HG03097 (cell line): ENCODE measurements at regions not wholly inside any gene's neighbourhood (a gene's known extent, or its start where the extent isn't known, plus 50 kb on each side); places are given as distances from the start of the nearest gene placed in this dataset.

Experiments used
- ATAC-seq: cut with Tn5 transposase; IDR thresholded peaks from one replicate; pipeline ENCODE4 v1.9.1; 2021; ENCODE audit not compliant: unreplicated experiment, low FRiP score

- no peak for ATAC-seq
Measured at GRCh38 chr10:113252650-113253618, 299.9 kb upstream of the HABP2 start.

- no peak for ATAC-seq
Measured at GRCh38 chr10:113259576-113260226, 293.2 kb upstream of the HABP2 start.

DNA sequence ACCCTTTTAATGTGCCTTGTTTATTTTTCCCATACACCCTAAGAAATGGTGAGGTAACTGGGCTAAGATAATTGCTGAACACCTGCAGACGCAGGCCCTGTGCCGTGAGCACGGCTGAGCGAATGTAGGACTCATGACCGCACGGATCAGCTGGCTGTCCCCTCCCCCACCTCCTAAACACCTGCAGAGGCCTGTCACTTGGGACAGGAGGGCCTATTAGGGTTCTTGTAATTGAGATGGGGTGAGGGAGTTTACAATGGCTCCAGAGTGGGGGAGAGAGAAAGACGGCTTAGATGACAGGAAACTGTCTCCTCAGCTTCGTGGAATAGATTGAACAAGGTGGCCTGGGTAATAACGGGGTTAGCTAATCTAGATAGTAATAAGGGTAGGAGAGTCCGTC lies 291.7 kb upstream of the HABP2 start:
- ATAC-seq, result no peak

GRCh38 chr10:113261611-113262091 lies 291.2 kb upstream of the HABP2 start:
- ATAC-seq, result no peak

GRCh38 chr10:113263056-113263455 lies 289.8 kb upstream of the HABP2 start:
- no peak for ATAC-seq

DNA sequence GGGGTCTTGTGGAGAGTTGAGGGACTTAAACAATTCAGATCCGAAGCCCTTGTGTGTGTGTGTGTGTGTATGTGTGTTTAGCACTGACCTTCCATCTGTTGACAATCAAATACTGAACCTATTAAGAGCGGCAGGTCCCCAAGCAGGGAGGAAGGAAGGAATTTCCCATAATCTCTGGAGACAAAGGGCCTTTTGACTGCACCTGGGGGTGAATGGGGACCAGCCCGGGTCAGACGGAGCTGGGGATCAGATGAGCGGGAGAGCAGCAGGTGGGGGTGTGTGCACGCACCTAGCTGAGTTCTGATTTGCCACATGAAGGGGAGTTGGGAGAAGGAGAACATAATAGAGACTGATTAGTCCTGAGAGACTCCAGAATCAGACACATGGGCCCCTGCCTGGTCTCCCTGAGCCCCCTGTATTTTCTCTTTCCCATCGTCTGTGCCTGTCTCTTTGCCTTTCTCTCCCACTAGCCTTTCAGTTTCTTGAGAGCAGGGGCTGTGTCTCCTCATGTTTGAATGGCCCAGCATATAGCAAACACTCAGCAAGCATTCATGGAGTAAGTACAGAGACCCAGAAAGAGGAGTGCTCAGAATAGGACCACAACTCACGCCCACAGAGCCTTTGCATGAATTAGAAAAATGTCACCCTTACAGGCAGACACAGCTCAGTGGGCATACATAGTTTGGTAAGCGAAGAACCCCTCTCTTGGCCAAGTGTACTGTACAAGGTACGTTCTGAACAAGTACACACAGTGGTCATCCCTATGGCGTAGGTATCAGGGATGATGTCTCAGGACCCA lies 288.3 kb upstream of the HABP2 start:
- ATAC-seq, result no peak

DNA sequence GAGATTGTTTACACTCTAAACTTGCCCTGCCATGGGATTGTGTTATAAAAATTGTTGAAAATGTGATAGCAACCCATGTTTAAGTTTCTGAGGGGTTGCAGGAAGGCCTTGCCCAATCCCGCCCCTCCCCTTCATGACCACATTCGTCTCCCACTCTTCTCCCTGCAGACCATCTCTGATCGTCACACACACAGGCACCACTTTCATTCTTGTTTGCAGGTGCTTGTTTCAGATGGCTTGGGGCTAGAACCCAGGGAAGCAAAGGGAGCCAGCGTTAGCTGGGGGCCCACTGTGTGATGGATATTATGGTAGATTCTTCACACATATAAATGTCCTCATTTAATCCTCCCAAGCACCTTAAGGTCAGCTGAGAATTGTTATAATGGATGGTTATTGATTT lies 286.7 kb upstream of the HABP2 start:
- ATAC-seq, result no peak

DNA sequence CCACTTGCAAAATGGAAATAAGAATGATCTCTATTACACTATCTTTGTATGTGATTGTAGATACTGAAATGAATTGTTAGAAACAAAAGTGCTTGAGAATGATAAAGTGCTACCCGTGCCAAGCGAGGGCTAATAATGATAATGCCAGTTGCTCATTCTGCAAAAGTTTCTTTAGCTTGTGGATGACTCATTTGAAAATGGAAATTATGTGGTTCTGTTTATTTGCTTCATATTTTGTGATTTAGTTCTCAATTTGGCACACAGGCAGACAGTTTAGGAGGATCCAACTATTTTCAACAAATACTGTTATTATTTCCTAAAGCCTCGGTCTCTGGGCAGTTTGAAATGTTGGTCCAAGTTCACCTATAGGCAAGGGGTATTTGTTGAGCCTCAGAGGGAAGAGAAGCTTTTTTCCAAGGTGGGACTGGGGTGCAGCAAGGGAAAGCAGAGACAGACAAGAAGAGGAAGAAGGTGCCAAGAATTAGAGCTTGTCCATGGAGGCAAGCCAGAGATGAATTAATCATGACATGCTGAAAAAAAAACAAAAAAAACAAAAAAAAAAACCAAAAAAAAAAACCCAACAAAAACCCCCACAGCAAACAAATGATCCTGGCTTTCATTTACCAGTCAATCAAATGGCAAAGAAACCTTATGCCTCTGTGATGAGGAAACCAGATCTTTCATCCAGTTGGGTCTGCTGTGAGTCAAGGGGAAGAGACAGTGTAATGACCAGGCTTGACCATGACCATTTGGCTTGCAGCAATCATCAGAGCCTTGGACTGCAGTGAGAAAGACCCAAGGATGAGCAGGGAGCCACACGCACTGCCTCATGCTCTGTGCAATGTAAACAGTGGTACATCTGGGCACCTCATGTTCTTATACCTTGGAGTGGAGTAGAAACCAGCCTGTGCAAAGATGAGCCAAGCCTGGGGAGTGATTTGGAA lies 285.0 kb upstream of the HABP2 start:
- no peak for ATAC-seq

- ATAC-seq, result no peak
Measured at GRCh38 chr10:113269333-113269732, 283.5 kb upstream of the HABP2 start.

DNA sequence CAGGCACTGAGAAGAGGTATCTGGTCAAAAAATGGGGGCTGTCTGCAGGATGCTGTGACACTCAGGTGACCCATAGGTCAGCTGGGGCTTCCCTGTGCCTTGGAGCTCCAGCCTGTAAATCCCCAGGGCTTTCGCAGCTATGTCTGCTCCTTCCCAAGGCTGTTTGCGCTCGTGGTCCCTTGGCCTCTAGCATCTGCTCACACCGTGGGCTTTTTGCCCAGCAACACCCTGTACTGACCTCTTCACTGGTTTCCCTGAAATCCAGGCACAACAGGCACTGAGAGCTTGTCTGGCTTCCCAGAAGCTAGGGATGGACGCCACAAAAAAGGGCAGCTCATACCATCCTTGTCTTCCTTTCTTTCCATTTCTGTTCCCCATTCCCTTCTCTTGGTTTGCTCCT lies 280.3 kb upstream of the HABP2 start:
- ATAC-seq, result no peak

DNA sequence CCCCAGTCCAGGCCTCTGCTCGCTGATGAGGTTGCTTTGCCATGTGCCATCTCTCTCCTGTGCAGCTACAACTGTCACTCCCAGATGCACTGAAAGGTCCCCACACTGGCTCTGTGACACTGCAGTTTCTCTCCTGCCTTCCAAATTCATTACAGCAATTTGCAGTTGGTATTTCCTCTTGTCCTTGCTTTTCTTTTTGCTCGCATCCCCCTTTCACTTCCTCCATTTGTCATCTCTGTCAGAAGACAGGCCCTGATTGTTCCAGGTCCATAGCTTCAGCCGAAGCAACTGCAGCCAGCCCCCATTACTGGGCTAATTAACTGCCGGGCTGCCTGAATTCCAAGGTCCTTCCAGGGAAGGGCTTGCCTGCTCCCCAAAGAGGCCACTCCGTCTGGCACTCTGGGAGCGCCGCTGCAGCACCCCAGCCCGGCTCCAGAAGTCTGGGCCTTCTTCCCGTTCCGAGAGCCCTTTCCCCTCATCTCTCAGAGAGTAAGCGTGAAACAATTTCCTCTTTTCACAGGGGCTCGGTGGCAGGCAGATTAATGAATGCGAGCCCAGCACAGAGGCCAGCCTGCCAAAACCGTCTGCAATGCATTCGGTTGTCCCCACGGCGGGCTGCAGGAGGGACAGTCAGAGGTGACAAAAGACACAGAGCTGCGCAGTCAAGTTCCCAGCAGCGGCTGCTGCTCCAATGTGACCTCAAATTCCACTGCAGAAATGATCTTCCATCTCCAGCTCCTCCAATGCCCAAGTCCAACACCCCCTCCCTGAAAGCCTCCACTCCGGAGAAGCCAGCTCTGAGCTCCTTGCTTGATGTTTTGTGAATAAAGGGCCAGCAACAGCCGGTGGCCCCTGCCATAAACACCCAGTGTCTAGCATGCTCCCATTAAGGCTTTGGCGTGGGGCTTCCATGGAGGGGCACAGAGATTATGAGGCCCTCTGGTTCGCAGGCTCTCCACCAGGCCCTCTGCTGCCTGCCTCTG lies 279.4 kb upstream of the HABP2 start:
- no peak for ATAC-seq

GRCh38 chr10:113274176-113274829 lies 278.6 kb upstream of the HABP2 start:
- no peak for ATAC-seq

DNA sequence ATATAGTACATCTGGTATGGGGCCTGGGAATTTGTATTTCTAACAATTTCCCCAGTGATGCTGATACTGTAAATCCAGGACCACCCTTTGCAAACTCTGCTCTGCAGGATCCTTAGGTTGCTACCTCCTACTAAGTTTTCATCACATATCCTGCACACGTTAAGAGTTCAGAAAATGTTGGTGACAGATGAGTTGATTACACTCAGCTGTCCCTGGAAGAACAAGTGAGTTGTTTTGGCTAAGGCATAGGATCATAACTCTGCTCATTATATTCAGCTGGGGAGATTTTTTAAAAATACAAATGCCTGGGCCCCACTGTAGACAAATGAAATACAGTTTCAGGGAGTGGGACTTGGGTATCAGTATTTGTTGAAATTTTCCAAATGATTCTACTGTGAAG lies 274.6 kb upstream of the HABP2 start:
- ATAC-seq, result no peak

- no peak for ATAC-seq
Measured at GRCh38 chr10:113278664-113279063, 274.2 kb upstream of the HABP2 start.

DNA sequence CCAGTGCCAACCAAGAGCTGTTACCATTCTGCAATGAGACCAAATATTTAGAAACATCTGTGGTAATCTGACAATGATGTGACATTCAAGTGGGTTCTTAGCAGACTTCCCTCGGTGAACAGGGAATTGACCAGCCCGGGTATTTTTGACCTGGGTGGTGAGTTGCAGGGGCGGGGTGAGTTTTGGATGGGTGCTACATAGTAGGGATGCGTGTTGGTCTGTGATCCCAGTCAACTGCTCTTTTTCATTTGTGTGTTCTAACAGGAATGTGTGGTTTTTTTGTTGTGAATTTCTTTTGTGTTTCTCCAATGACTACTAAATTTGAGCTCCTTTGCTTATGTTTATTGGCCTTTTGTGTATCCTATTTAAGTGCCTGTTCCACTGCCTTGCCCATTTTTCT lies 273.6 kb upstream of the HABP2 start:
- ATAC-seq, result no peak

DNA sequence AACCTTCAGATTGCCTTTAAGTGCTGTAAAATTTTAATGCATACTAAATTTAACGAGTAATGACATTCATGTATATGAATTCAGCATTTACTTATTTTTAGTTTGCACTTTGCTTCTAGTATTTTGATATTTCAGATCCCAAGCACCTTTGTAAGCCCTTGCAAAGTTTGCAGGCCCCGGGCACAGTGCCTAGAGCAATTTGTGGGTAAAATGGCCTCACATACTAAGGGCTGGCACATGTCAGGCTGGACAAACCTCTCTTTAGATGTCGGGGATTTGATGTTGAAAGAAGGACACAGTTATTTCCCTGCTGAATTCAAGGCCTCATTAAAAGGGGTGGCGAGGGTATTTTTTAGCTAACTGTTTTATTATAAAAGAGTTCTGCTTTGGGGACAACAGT lies 270.3 kb upstream of the HABP2 start:
- ATAC-seq, result no peak

GRCh38 chr10:113283189-113283588 lies 269.7 kb upstream of the HABP2 start:
- ATAC-seq, result no peak

DNA sequence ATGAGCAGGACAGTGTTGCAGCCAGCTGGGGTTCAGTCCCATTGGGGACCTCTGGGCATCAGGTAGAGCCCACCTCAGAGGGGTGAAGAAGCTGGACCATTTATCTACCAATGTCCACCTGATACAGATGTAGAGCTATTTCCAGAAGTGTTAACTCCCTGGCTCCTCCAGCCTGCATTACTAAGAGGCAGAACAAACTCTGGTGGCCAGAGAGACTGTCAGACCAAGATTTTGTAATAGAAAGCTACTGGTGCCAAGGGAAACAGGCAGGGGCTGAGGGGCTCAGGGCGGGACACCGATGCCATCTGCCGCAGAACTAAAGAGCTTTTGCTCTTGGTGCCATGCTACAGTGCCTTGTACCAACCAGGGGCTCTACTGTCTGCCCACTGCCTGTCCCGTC lies 268.2 kb upstream of the HABP2 start:
- no peak for ATAC-seq
